Upper lobe of left lung (tissue), 4 donors: ENCODE measurements at regions not wholly inside any gene's neighbourhood (a gene's known extent, or its start where the extent isn't known, plus 50 kb on each side); places are given as distances from the start of the nearest gene placed in this dataset.

Experiments used
- CTCF ChIP-seq, 6 experiments: fragments of 450-650 bp in 4 of 6; fragments of 200-600 bp in 2 of 6; sonication (generic) in 2 of 6; IDR thresholded peaks; one replicate each; pipeline ENCODE4 v1.5.1; 2016 to 2019; ENCODE audit warnings: antibody characterized with exemption in 6 of 6
- EP300 ChIP-seq, 4 donors: sonication (generic); formaldehyde crosslinking; IDR thresholded peaks; one replicate each; pipeline ENCODE4 v1.5.1; 2017; ENCODE audit warnings: antibody characterized with exemption in 4 of 4, control low read depth in 2 of 4

GRCh38 chr12:28795311-28795710, 353.8 kb upstream of the FAR2 start:
- no peak for TF ChIP-seq EP300 (IDR thresholded peaks at IDR 0.05)
- no peak for TF ChIP-seq CTCF (IDR thresholded peaks at IDR 0.05)
